Activated naive CD4-positive, alpha-beta T cell treated with anti-CD3 and anti-CD28 coated beads, Interleukin-2, amount 10 ng/mL, durations not matched to agents 7 days and 5 days (primary cell): ENCODE measurements at regions not wholly inside any gene's neighbourhood (a gene's known extent, or its start where the extent isn't known, plus 50 kb on each side); places are given as distances from the start of the nearest gene placed in this dataset.

Experiments
- CTCF ChIA-PET: fragments of 350-600 bp; sonication (Branson Sonifier 250); formaldehyde crosslinking; loops from one replicate; lab custom pipeline; 2021; ENCODE audit warnings: antibody characterized with exemption; lab: Charles Lee
- DNase-seq: peaks from one replicate; pipeline ENCODE4 v3.0.0-alpha.2; 2020
- H3K27ac Mint-ChIP-seq: one replicate; pipeline ENCODE4 v1.8.0; 2021; ENCODE audit warnings: mild to moderate bottlenecking, moderate library complexity, mixed read lengths
- H3K27me3 Mint-ChIP-seq: one replicate; pipeline ENCODE4 v1.8.0; 2021; ENCODE audit warnings: mild to moderate bottlenecking, mixed read lengths
- H3K36me3 Mint-ChIP-seq: one replicate; pipeline ENCODE4 v1.8.0; 2021; ENCODE audit warnings: mixed read lengths
- H3K4me1 Mint-ChIP-seq: one replicate; pipeline ENCODE4 v1.8.0; 2021; ENCODE audit warnings: mixed read lengths
- H3K4me3 Mint-ChIP-seq: one replicate; pipeline ENCODE4 v1.8.0; 2021; ENCODE audit warnings: mild to moderate bottlenecking, moderate library complexity, mixed read lengths
- H3K9me3 Mint-ChIP-seq: one replicate; pipeline ENCODE4 v1.8.0; 2021; ENCODE audit warnings: mixed read lengths

DNA sequence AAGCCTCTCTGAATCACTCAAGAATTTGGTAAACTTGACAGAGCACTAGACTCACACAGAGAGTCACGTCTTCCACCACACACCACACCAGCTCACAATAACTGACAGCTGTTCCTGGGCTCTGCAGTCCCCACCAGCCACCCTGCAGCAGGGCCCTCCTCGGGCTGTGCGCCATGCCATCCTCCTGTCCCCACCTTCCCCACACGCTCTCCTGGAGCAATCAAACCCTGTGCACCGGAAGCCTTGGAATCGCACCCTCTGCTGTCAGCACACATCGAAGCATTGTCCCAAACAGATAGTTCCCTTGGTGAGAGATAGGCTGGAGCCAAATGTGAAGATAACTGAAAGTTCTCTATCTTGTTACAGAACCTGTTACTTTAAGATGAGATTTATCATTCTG is 191.0 kb downstream of the TBXT start:
- CTCF ChIA-PET, result no interaction called here
- no peak for DNase-seq
- Mint-ChIP-seq H3K4me3 (no peak overlapping the region), H3K9me3 (no peaks in the 10 kb centered on the region), H3K27me3 (no peaks in the 10 kb centered on the region), H3K27ac (no peak overlapping the region), H3K36me3 (no peaks in the 10 kb centered on the region), H3K4me1 (no peaks in the 10 kb centered on the region)

DNA sequence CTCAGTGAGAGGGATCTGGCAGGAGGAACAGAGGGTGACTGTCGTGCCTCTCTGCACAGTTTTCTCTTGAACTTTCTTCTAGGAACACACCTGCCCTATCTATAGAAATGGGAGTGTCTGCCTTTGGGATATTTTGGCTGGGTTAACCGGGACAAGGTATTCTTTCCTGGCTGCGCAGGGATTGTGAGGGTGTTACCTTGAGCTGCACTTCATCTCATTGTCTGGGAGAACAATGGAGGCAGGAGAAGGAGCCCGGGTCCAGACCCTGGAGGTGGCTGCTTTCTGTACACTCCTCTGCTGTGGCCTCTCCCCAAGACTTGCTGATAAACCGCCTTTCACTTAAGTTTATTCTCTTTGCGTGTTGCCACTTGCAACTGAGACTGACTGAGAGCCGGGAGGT is 192.8 kb downstream of the TBXT start:
- H3K9me3 Mint-ChIP-seq, result no peaks in the 10 kb centered on the region
- H3K4me3 Mint-ChIP-seq, result no peak overlapping the region
- no peak overlapping the region for H3K27ac Mint-ChIP-seq
- no peaks in the 10 kb centered on the region for H3K36me3 Mint-ChIP-seq
- CTCF ChIA-PET, result no interaction called here
- DNase-seq, result no peak
- H3K4me1 Mint-ChIP-seq, result no peaks in the 10 kb centered on the region
- H3K27me3 Mint-ChIP-seq, result no peaks in the 10 kb centered on the region

DNA sequence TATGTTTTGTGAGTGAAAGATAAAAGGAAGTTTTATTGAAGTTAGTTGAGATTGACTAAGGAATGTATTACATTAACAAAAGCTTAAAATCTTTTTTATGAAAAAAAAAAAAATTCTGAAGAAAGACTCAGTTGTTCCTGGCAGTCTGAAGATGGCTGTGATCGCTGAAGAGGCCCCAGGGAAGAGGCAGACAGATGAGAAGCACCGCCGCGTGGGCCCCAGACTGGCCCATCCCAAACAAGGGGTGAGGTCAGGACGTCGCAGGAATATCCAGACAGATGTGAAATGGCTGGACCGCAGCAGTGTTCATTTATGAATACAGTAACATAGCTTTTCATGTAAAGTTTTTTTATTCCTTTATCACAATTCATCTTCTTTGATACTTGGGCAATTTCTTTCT is 194.2 kb downstream of the TBXT start:
- Mint-ChIP-seq H3K4me1 (no peaks in the 10 kb centered on the region), H3K27me3 (no peaks in the 10 kb centered on the region), H3K36me3 (no peaks in the 10 kb centered on the region), H3K4me3 (no peak overlapping the region), H3K27ac (no peak overlapping the region), H3K9me3 (no peaks in the 10 kb centered on the region)
- CTCF ChIA-PET, result no interaction called here
- DNase-seq, result no peak

DNA sequence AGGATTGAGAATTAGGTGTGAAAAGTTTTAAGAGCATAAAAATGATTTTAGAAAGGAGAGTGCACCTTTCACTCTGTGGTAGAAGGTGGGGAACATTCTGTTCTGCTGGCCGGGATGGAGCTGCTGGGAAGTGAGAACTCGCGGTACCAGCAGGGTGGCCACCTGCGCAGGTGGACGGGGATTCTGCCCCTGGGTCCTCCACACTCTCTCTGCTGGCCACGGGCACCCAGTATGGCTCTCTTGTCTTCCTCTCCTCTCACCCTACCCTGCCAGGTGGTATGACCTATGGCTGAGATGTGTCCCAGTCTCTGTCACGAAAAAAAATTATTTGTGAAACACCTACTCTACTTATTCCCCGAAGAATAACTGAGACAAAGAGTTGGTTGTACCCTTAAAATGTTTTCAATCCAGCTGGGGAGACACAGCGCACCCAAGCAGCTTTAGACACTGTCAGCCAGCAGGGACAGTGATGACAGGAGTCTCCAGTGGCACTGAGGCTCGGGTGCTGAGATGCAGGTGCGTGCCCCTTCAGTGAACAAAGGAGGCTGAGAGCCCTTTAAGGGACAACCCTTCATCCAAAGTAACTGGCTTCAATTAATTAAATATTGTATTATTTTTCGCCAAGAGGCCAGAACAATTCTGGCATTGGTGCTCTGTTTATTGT is 195.4 kb downstream of the TBXT start:
- Mint-ChIP-seq H3K27me3 (no peaks in the 10 kb centered on the region), H3K4me3 (no peak overlapping the region), H3K4me1 (no peaks in the 10 kb centered on the region), H3K27ac (no peak overlapping the region), H3K9me3 (no peaks in the 10 kb centered on the region), H3K36me3 (no peaks in the 10 kb centered on the region)
- CTCF ChIA-PET, result no interaction called here
- no peak for DNase-seq

DNA sequence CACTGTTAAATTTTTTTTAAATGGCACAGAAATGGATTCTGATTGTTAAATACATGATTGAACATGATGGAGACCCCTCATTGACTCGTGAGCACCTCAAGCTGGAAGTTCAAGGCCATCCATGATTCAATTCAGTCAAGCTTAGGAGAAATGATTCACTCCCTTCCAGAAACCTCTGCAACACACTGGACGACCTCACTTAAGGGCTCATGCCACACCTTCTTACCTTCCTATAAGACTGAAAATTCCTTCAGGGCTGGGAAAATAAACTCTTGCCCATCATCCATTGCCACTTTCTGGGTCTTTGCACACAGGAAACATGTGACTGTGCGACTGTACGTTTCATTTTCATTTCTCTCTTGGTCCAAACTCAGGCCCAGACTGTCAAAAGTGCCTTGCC is 196.4 kb downstream of the TBXT start:
- Mint-ChIP-seq H3K9me3 (no peaks in the 10 kb centered on the region), H3K4me1 (no peaks in the 10 kb centered on the region), H3K4me3 (no peak overlapping the region), H3K27me3 (no peaks in the 10 kb centered on the region), H3K27ac (no peak overlapping the region), H3K36me3 (no peaks in the 10 kb centered on the region)
- CTCF ChIA-PET, result no interaction called here
- no peak for DNase-seq

DNA sequence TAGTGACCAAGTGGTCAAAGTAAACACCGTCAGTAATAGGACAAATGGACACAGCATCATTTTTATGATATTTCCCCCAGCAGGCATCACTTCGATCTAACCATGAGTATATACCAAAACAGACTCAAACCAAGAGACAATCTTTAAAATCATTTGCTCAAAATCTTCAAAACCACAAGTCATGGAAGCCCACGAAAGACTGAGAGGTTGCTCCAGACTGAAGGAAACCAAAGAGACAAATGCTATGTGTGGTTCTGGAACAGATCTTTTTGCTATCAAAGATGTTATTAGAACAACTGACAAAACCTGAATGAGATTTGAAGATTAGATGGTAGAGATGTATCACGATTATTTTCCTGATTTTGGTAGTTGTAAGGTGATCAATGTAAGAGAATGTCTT is 197.7 kb downstream of the TBXT start:
- no peaks in the 10 kb centered on the region for H3K36me3 Mint-ChIP-seq
- H3K9me3 Mint-ChIP-seq, result no peaks in the 10 kb centered on the region
- H3K27ac Mint-ChIP-seq, result no peak overlapping the region
- no peak overlapping the region for H3K4me3 Mint-ChIP-seq
- no peak for DNase-seq
- no peaks in the 10 kb centered on the region for H3K4me1 Mint-ChIP-seq
- H3K27me3 Mint-ChIP-seq, result no peaks in the 10 kb centered on the region
- CTCF ChIA-PET, result no interaction called here

DNA sequence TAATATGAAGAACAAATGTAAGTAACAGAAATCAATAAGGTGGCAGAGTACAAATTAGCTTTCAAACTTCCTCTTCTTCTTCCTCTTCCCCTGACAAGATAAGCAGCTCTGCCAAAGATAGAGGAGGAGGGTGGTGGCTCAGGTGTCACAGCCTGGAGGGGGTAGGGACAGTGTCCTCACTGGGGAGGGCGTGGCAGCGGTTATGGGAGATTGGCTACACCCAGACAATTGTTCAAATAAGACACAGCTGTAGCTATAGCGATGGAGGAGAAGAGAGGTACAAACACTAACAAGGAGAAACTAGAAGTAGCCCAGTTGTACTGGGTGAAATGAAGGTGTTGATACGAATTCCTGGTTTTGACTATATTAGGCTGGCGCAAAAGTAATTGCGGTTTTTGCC is 198.5 kb downstream of the TBXT start:
- H3K4me3 Mint-ChIP-seq, result no peak overlapping the region
- H3K4me1 Mint-ChIP-seq, result no peaks in the 10 kb centered on the region
- H3K36me3 Mint-ChIP-seq, result no peaks in the 10 kb centered on the region
- H3K9me3 Mint-ChIP-seq, result no peaks in the 10 kb centered on the region
- H3K27ac Mint-ChIP-seq, result no peak overlapping the region
- no peaks in the 10 kb centered on the region for H3K27me3 Mint-ChIP-seq
- no peak for DNase-seq
- CTCF ChIA-PET, result no interaction called here

DNA sequence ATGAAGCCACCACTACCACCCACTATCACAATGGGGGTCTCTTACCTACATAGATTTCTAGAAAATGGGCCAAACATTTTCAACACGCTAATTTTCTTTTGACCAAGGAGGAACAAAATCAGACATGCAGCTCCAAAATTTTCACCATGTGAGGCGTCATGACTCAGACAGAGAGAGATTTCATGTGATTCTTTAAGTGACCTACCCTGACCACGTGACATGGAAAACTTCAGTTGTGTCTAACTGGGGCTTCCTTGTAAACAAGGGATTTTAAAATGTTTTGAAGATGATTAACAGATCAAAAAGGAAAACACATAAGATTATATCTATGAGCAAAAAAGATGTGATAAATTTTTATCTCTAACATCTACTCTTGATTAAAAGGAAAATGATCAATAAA is 199.2 kb downstream of the TBXT start:
- Mint-ChIP-seq H3K36me3 (no peaks in the 10 kb centered on the region), H3K4me3 (no peak overlapping the region), H3K9me3 (no peaks in the 10 kb centered on the region)

DNA sequence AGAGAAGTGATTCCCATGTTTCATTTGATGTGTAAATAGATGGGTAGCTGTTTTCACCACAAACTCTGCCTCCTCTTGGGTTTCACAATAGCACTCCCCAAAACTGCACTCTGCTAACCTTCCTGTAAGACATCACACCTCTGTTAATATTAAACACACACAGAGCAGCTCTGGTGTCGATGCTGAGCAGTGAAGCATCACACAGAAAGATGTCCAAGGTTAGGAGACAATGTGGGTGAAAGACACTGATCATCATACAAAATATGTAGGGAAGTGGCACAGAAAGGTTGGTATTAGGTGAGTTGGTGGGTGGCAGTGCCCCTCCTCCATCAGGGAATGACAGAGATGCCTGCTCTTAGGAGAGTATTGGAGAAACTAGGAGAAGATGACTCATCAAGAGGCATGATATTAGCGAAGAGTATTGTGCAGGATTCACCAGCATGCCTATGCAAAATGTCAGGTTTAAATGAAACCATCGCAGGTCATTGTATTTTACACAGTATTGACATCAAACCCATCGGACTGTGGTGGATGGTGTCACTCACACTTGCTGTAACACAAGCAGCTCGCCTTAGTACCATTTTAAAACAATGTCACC is 199.7 kb downstream of the TBXT start:
- DNase-seq, result no peak
- no peak overlapping the region for H3K4me3 Mint-ChIP-seq
- H3K27ac Mint-ChIP-seq, result no peak overlapping the region
- CTCF ChIA-PET, result no interaction called here
- H3K9me3 Mint-ChIP-seq, result no peaks in the 10 kb centered on the region
- no peaks in the 10 kb centered on the region for H3K4me1 Mint-ChIP-seq
- H3K27me3 Mint-ChIP-seq, result no peaks in the 10 kb centered on the region
- no peaks in the 10 kb centered on the region for H3K36me3 Mint-ChIP-seq

More for the DNA sequence above, 199.2 kb downstream of the TBXT start:
- CTCF ChIA-PET, result no interaction called here
- Mint-ChIP-seq H3K4me1 (no peaks in the 10 kb centered on the region), H3K27ac (no peak overlapping the region), H3K27me3 (no peaks in the 10 kb centered on the region)
- no peak for DNase-seq

DNA sequence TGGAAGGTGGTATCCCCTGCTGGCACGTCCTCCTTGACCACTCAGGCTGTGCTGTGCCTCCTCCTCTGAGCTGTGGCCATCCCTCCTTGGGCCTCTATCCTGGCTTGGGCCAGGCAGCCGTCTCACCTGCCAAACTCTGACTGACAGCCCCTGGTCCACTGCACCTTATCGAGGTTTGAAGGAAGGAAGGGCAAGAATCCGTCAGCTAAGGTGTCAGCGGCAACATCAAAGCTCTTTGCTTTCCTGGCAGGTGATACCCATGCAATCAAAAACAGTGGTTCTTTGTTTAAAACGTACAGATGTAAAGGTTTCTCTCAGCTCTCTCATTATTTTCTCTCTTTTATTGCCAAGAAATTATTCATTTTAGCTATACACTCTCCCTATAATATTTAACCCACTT is 203.9 kb downstream of the TBXT start:
- CTCF ChIA-PET, result no interaction called here
- no peaks in the 10 kb centered on the region for H3K36me3 Mint-ChIP-seq
- no peaks in the 10 kb centered on the region for H3K4me1 Mint-ChIP-seq
- DNase-seq, result no peak
- no peak overlapping the region for H3K4me3 Mint-ChIP-seq
- no peaks in the 10 kb centered on the region for H3K27me3 Mint-ChIP-seq
- no peak overlapping the region for H3K27ac Mint-ChIP-seq
- H3K9me3 Mint-ChIP-seq, result no peaks in the 10 kb centered on the region

DNA sequence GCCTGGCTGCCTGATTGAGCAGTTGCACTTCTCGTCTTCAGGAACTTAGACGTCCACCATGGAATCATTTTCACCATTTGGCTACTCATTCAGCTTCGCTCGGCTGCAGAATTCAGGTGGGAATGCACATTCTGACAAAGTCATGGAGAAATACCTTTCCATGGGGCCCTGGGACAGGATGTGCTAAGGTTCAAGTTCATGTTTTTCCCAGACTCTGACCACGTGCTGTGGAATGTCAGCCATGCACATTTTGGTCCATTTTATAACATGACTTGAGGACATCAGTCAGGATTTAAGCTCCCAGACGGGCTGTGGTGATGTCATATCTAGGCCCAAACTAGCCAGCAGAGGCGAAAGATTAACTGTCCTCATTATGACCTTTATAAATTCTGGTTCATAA is 205.3 kb downstream of the TBXT start:
- no peaks in the 10 kb centered on the region for H3K27me3 Mint-ChIP-seq
- H3K4me1 Mint-ChIP-seq, result no peaks in the 10 kb centered on the region

DNA sequence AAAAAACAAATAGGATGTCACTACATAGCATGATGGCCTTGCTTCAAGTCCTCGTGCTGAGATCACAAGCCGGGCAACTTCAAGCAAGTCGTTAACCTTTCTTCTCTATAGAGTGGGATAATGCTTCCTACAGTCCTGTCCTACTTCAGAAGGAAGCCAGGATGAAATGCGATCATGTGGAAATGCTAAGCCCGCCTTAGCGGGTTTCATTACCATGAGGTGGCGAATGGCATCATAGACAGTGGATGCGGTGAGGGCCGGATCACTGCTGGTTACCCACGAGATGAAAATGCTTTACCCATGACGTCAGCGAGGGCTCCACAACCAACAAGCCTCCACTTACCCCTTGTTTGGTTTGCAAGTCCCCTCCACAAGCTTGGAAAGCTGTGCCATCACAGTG is 206.4 kb downstream of the TBXT start:
- Mint-ChIP-seq H3K4me1 (no peaks in the 10 kb centered on the region), H3K4me3 (no peak overlapping the region), H3K36me3 (no peaks in the 10 kb centered on the region), H3K27ac (no peak overlapping the region), H3K9me3 (no peaks in the 10 kb centered on the region), H3K27me3 (no peaks in the 10 kb centered on the region)
- CTCF ChIA-PET, result no interaction called here
- DNase-seq, result no peak

More for the DNA sequence above, 205.3 kb downstream of the TBXT start:
- no peak for DNase-seq
- Mint-ChIP-seq H3K4me3 (no peak overlapping the region), H3K9me3 (no peaks in the 10 kb centered on the region), H3K27ac (no peak overlapping the region), H3K36me3 (no peaks in the 10 kb centered on the region)
- CTCF ChIA-PET, result no interaction called here

DNA sequence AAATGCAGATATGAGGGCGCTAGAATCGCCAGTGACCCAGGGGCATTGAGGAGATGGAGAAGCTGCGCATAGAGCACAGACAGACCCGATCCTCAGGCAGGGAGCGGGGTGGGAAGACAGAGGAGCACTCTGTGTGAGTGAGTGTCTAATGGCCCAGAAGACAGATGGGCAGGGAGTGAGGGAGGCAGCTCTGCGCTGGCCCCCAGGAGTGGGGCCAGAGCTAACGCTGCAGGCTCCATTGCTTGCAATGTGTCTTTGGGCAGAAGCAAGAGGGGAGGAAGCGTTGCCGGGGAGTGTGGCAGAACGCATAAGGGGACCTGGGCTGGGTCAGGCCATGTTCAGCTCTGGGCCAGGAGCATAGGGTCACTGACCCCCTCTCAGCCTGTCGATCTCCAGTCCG is 207.0 kb downstream of the TBXT start:
- Mint-ChIP-seq H3K36me3 (no peaks in the 10 kb centered on the region), H3K27me3 (no peaks in the 10 kb centered on the region), H3K4me1 (no peaks in the 10 kb centered on the region), H3K4me3 (no peak overlapping the region), H3K27ac (no peak overlapping the region), H3K9me3 (no peaks in the 10 kb centered on the region)
- CTCF ChIA-PET, result no interaction called here
- DNase-seq, result no peak

DNA sequence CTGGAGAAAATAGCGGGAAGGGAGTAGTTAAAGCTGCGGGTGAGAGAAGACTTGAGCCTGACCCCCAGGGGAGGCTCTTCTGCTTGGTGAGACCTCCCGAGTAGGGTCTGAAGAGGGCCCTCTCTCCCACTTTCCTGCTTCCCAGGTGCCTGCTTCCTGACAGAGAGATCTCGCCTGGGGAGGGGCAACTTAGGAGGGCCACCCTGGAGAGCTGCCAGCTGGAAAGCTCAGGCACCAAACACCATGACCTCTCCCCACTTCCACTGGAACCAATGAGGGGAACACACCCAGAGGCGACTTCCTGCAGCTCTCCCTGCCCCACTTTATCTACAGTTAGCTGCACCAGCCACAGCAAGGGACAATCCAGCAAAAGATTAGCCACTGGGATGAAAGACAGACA is 208.0 kb downstream of the TBXT start:
- DNase-seq, result no peak
- H3K4me3 Mint-ChIP-seq, result no peak overlapping the region
- H3K27ac Mint-ChIP-seq, result no peak overlapping the region
- H3K27me3 Mint-ChIP-seq, result no peaks in the 10 kb centered on the region
- no peaks in the 10 kb centered on the region for H3K36me3 Mint-ChIP-seq
- H3K9me3 Mint-ChIP-seq, result no peaks in the 10 kb centered on the region
- no peaks in the 10 kb centered on the region for H3K4me1 Mint-ChIP-seq
- CTCF ChIA-PET, result no interaction called here

DNA sequence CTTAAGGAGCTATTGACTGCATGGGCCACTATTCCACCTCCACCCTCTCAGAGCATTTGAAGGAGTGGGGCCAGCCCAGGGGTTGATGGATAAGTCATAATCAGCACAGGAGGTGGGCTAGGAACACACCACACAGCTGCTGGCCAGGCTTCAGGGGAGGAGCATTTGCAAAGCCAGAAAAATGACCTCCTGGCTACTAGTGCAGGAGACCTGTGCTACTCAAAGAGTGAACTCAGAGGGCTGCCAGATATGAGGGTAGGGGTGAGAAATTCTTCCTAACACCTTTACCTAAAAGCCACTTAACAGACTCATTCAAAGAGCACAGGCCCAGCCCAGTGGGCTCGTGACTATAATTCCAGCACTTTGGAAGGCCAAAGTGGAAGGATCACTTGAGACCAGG is 210.8 kb downstream of the TBXT start:
- CTCF ChIA-PET, result no interaction called here
- no peaks in the 10 kb centered on the region for H3K27me3 Mint-ChIP-seq
- no peak overlapping the region for H3K27ac Mint-ChIP-seq
- H3K9me3 Mint-ChIP-seq, result no peaks in the 10 kb centered on the region
- no peaks in the 10 kb centered on the region for H3K4me1 Mint-ChIP-seq
- no peaks in the 10 kb centered on the region for H3K36me3 Mint-ChIP-seq
- no peak overlapping the region for H3K4me3 Mint-ChIP-seq
- DNase-seq, result no peak
